IPS-18a (cell line): ENCODE measurements at regions not wholly inside any gene's neighbourhood (a gene's known extent, or its start where the extent isn't known, plus 50 kb on each side); places are given as distances from the start of the nearest gene placed in this dataset.
A peak's percentile ranks its signal among the peaks of the same experiment; 100 is the strongest.
"Not testable (repeated sequence)": the region's sequence is repeated elsewhere in the genome, so short reads cannot be mapped to it uniquely, and the experiment has no call there.

Experiments used
- H3K27ac ChIP-seq: one replicate; pipeline ENCODE4 v1.5.1; 2013; ENCODE audit warnings: low read length
- H3K27me3 ChIP-seq: one replicate; pipeline ENCODE4 v1.6.1; 2013; ENCODE audit warnings: mild to moderate bottlenecking, low read length; ENCODE audit not compliant: control insufficient read depth, insufficient read depth
- H3K36me3 ChIP-seq: one replicate; pipeline ENCODE4 v1.6.1; 2013; ENCODE audit warnings: low read depth, low read length; ENCODE audit not compliant: control insufficient read depth
- H3K4me1 ChIP-seq: one replicate; pipeline ENCODE4 v1.6.1; 2013; ENCODE audit warnings: low read depth, low read length; ENCODE audit not compliant: control insufficient read depth
- H3K4me3 ChIP-seq: one replicate; pipeline ENCODE4 v1.5.1; 2013; ENCODE audit warnings: low read length
- H3K9ac ChIP-seq: one replicate; pipeline ENCODE4 v1.6.1; 2013; ENCODE audit warnings: mild to moderate bottlenecking, low read length, moderate library complexity
- H3K9me3 ChIP-seq: one replicate; pipeline ENCODE4 v1.6.1; 2013; ENCODE audit warnings: low read depth, low read length; ENCODE audit not compliant: control insufficient read depth

GRCh38 chr4:177987896-177988295, 545.7 kb upstream of the AGA start:
- H3K4me3 ChIP-seq: peak overlapping the region; percentile 8
- no peaks in the 10 kb centered on the region for H3K36me3 ChIP-seq
- H3K27ac ChIP-seq: no peak overlapping the region
- no peak overlapping the region for H3K9ac ChIP-seq
- peaks cover 12% of the 10 kb centered on the region for H3K4me1 ChIP-seq
- H3K9me3 ChIP-seq: no peaks in the 10 kb centered on the region
- no peaks in the 10 kb centered on the region for H3K27me3 ChIP-seq

GRCh38 chr4:177989503-177990201, 547.4 kb upstream of the AGA start:
- Histone ChIP-seq H3K4me3 (no peak overlapping the region), H3K27me3 (no peaks in the 10 kb centered on the region), H3K27ac (no peak overlapping the region), H3K36me3 (no peaks in the 10 kb centered on the region), H3K9me3 (no peaks in the 10 kb centered on the region), H3K4me1 (peaks cover 12% of the 10 kb centered on the region), H3K9ac (no peak overlapping the region)

GRCh38 chr4:178003098-178003657, 560.9 kb upstream of the AGA start:
- no peaks in the 10 kb centered on the region for H3K36me3 ChIP-seq
- no peak overlapping the region for H3K4me3 ChIP-seq
- H3K9me3 ChIP-seq: no peaks in the 10 kb centered on the region
- H3K27me3 ChIP-seq: no peaks in the 10 kb centered on the region
- no peak overlapping the region for H3K27ac ChIP-seq
- H3K9ac ChIP-seq: no peak overlapping the region
- H3K4me1 ChIP-seq: no peaks in the 10 kb centered on the region

GRCh38 chr4:178010596-178010995, 568.4 kb upstream of the AGA start:
- no peaks in the 10 kb centered on the region for H3K4me1 ChIP-seq
- no peak overlapping the region for H3K4me3 ChIP-seq
- H3K27ac ChIP-seq: no peak overlapping the region
- H3K27me3 ChIP-seq: no peaks in the 10 kb centered on the region
- no peak overlapping the region for H3K9ac ChIP-seq
- H3K9me3 ChIP-seq: no peaks in the 10 kb centered on the region
- no peaks in the 10 kb centered on the region for H3K36me3 ChIP-seq

- not testable (repeated sequence) for H3K36me3 ChIP-seq, H3K27me3 ChIP-seq, H3K9ac ChIP-seq, H3K9me3 ChIP-seq, H3K4me3 ChIP-seq, H3K27ac ChIP-seq, H3K4me1 ChIP-seq
These were observed 572.8 kb upstream of the AGA start for GRCh38 chr4:178015046-178015445.

GRCh38 chr4:178026999-178027398, 584.8 kb upstream of the AGA start:
- Histone ChIP-seq H3K27me3 (no peaks in the 10 kb centered on the region), H3K36me3 (no peaks in the 10 kb centered on the region), H3K9ac (no peak overlapping the region), H3K4me1 (no peaks in the 10 kb centered on the region), H3K9me3 (no peaks in the 10 kb centered on the region), H3K27ac (no peak overlapping the region), H3K4me3 (no peak overlapping the region)

GRCh38 chr4:178027796-178028195, 585.6 kb upstream of the AGA start:
- Histone ChIP-seq H3K27ac (no peak overlapping the region), H3K9me3 (no peaks in the 10 kb centered on the region), H3K9ac (no peak overlapping the region), H3K27me3 (no peaks in the 10 kb centered on the region), H3K4me1 (no peaks in the 10 kb centered on the region), H3K4me3 (no peak overlapping the region), H3K36me3 (no peaks in the 10 kb centered on the region)

GRCh38 chr4:178028481-178028880, 586.2 kb upstream of the AGA start:
- no peaks in the 10 kb centered on the region for H3K4me1 ChIP-seq
- H3K9ac ChIP-seq: no peak overlapping the region
- H3K9me3 ChIP-seq: no peaks in the 10 kb centered on the region
- H3K27ac ChIP-seq: no peak overlapping the region
- no peaks in the 10 kb centered on the region for H3K36me3 ChIP-seq
- no peak overlapping the region for H3K4me3 ChIP-seq
- no peaks in the 10 kb centered on the region for H3K27me3 ChIP-seq

GRCh38 chr4:178037459-178038214, 595.4 kb upstream of the AGA start:
- no peaks in the 10 kb centered on the region for H3K4me1 ChIP-seq
- H3K36me3 ChIP-seq: no peaks in the 10 kb centered on the region
- H3K27ac ChIP-seq: no peak overlapping the region
- H3K9me3 ChIP-seq: no peaks in the 10 kb centered on the region
- H3K4me3 ChIP-seq: no peak overlapping the region
- H3K27me3 ChIP-seq: no peaks in the 10 kb centered on the region
- no peak overlapping the region for H3K9ac ChIP-seq

- Histone ChIP-seq H3K27ac (no peak overlapping the region), H3K4me3 (no peak overlapping the region), H3K36me3 (no peaks in the 10 kb centered on the region)
These were observed 614.8 kb upstream of the AGA start for GRCh38 chr4:178056996-178057395.

GRCh38 chr4:178063568-178063967, 621.3 kb upstream of the AGA start:
- no peak overlapping the region for H3K27ac ChIP-seq
- no peak overlapping the region for H3K4me3 ChIP-seq
- no peak overlapping the region for H3K9ac ChIP-seq
- no peaks in the 10 kb centered on the region for H3K36me3 ChIP-seq
- no peaks in the 10 kb centered on the region for H3K9me3 ChIP-seq
- no peaks in the 10 kb centered on the region for H3K27me3 ChIP-seq
- no peaks in the 10 kb centered on the region for H3K4me1 ChIP-seq

More at GRCh38 chr4:178056996-178057395, 614.8 kb upstream of the AGA start:
- H3K9me3 ChIP-seq: no peaks in the 10 kb centered on the region
- H3K9ac ChIP-seq: no peak overlapping the region
- no peaks in the 10 kb centered on the region for H3K4me1 ChIP-seq
- H3K27me3 ChIP-seq: no peaks in the 10 kb centered on the region
